Endothelial cell of umbilical vein (primary cell): ENCODE measurements at regions not wholly inside any gene's neighbourhood (a gene's known extent, or its start where the extent isn't known, plus 50 kb on each side); places are given as distances from the start of the nearest gene placed in this dataset.

Experiments used
- BruUV-seq: library from RNA; stranded (reverse); fragments of 400-500 nt; replicated peaks from 2 replicates; lab custom pipeline; 2021; lab: Mats Ljungman, UMichigan
- CTCF ChIA-PET: fragments of 300-600, 350-600 bp; sonication (Branson Sonifier 250); formaldehyde crosslinking; loops from one replicate; lab custom pipeline; 2021; ENCODE audit warnings: antibody characterized with exemption, inconsistent platforms; lab: Charles Lee
- POLR2A ChIA-PET: fragments of 300-600, 350-600 bp; sonication (Branson Sonifier 250); formaldehyde crosslinking; loops from one replicate; lab custom pipeline; 2021; ENCODE audit warnings: antibody characterized with exemption, inconsistent platforms; lab: Charles Lee
- DNase-seq: peaks from one replicate; pipeline ENCODE4 v3.0.0-alpha.2; 2011; ENCODE audit warnings: low read depth, low spot score
- FAIRE-seq: peaks from 2 replicates; lab custom pipeline; 2011; peaks lifted over from hg19 to GRCh38; lab: Jason Lieb, UNC
- H2AFZ ChIP-seq: 2 replicates; pipeline ENCODE4 v1.6.0; 2012; ENCODE audit warnings: low read depth, low read length, control low read depth, inconsistent platforms
- H3K27ac ChIP-seq: 2 replicates; pipeline ENCODE4 v1.5.1; 2011; ENCODE audit warnings: low read depth, mild to moderate bottlenecking, control low read depth, low read length, moderate library complexity; ENCODE audit not compliant: insufficient read depth
- H3K27me3 ChIP-seq, 2 experiments: 2 replicates each; pipeline versions ENCODE4 v1.6.0 to v1.6.1; 2011; ENCODE audit warnings: low read length in 2 of 2, mixed read lengths in 1 of 2; ENCODE audit not compliant: control insufficient read depth in 2 of 2, insufficient read depth in 2 of 2
- H3K36me3 ChIP-seq, 2 experiments: 2 replicates in 1 of 2; 3 replicates in 1 of 2; pipeline ENCODE4 v1.5.1; 2011; ENCODE audit warnings: low read length in 2 of 2, mild to moderate bottlenecking in 1 of 2, moderate library complexity in 1 of 2; ENCODE audit not compliant: control insufficient read depth in 2 of 2, insufficient read depth in 2 of 2; ENCODE audit errors: extremely low read depth in 1 of 2
- H3K4me1 ChIP-seq: 3 replicates; pipeline ENCODE4 v1.5.1; 2011; ENCODE audit warnings: mild to moderate bottlenecking, low read length; ENCODE audit not compliant: control insufficient read depth, insufficient read depth; ENCODE audit errors: extremely low read depth
- H3K4me2 ChIP-seq: 2 replicates; pipeline ENCODE4 v1.6.1; 2011; ENCODE audit warnings: low read length, control low read depth, mixed read lengths; ENCODE audit not compliant: insufficient read depth
- H3K4me3 ChIP-seq, 3 experiments: fragments of 200-600 bp in 1 of 3; sonication (generic), shearing (Covaris generic) in 1 of 3; replicated peaks in 1 of 3; 2 replicates each; pipeline ENCODE4 v1.5.1; 2011 to 2016; ENCODE audit warnings: control low read depth in 3 of 3, low read length in 3 of 3, mild to moderate bottlenecking in 2 of 3, inconsistent platforms in 1 of 3, low read depth in 1 of 3, moderate library complexity in 1 of 3; ENCODE audit not compliant: insufficient read depth in 1 of 3
- H3K79me2 ChIP-seq: 2 replicates; pipeline ENCODE4 v1.6.0; 2012; ENCODE audit warnings: low read length, inconsistent platforms; ENCODE audit not compliant: control insufficient read depth, insufficient read depth
- H3K9ac ChIP-seq: replicated peaks from 2 replicates; pipeline ENCODE3; 2011; ENCODE audit warnings: low read length, control low read depth; ENCODE audit not compliant: insufficient read depth; ENCODE audit errors: extremely low read depth
- H3K9me1 ChIP-seq: replicated peaks from 3 replicates; pipeline ENCODE4 v1.6.0; 2011; ENCODE audit warnings: mild to moderate bottlenecking, low read length; ENCODE audit not compliant: control insufficient read depth, insufficient read depth; ENCODE audit errors: extremely low read depth
- H3K9me3 ChIP-seq: replicated peaks from 2 replicates; pipeline ENCODE4 v1.5.1; 2012; ENCODE audit warnings: low read length, inconsistent platforms; ENCODE audit not compliant: control insufficient read depth, insufficient read depth
- H4K20me1 ChIP-seq: replicated peaks from 2 replicates; pipeline ENCODE3; 2011; ENCODE audit warnings: mild to moderate bottlenecking, low read length; ENCODE audit not compliant: control insufficient read depth, insufficient read depth; ENCODE audit errors: extremely low read depth
- EZH2 ChIP-seq: IDR thresholded peaks from 2 replicates; pipeline ENCODE4 v1.6.1; 2012; ENCODE audit warnings: borderline replicate concordance, low read depth, mild to moderate bottlenecking, moderate library complexity, low read length, inconsistent platforms; ENCODE audit not compliant: severe bottlenecking
- FOS ChIP-seq: IDR thresholded peaks from 2 replicates; pipeline ENCODE4 v1.6.1; 2011; ENCODE audit warnings: mild to moderate bottlenecking, low read length, moderate library complexity, borderline replicate concordance; ENCODE audit not compliant: insufficient read depth
- GATA2 ChIP-seq: IDR thresholded peaks from 2 replicates; pipeline ENCODE4 v1.7.0; 2011; ENCODE audit warnings: low read depth, mild to moderate bottlenecking, moderate library complexity, mixed read lengths, low read length; ENCODE audit not compliant: insufficient read length, insufficient read depth
- JUN ChIP-seq: IDR thresholded peaks from 2 replicates; pipeline ENCODE4 v1.6.1; 2011; ENCODE audit warnings: borderline replicate concordance, low read depth; ENCODE audit not compliant: insufficient read length, insufficient read depth
- MYC ChIP-seq: IDR thresholded peaks from one replicate; pipeline ENCODE4 v1.6.1; 2011; ENCODE audit warnings: mild to moderate bottlenecking, low read depth, low read length
- POLR2A ChIP-seq: IDR thresholded peaks from 2 replicates; pipeline ENCODE4 v1.6.1; 2012; ENCODE audit warnings: low read depth, mild to moderate bottlenecking, control low read depth, low read length
- POLR2AphosphoS5 ChIP-seq: IDR thresholded peaks from 2 replicates; pipeline ENCODE4 v1.6.1; 2012; ENCODE audit warnings: low read depth, mild to moderate bottlenecking, control low read depth, low read length, moderate library complexity; ENCODE audit not compliant: insufficient read depth
- dilution Hi-C: fragments of 300-500 bp; cut with MboI; formaldehyde crosslinking; loops from one replicate; pipeline ENCODE4 v1.15.0; 2019; ENCODE audit warnings: low sequenced_read_pairs; ENCODE audit not compliant: extremely low pct_ligation_motif_present
- intact Hi-C: fragments of 100-400 bp; cut with micrococcal nuclease; formaldehyde crosslinking; loops from one replicate; pipeline ENCODE4 v1.10.0; 2022
- TF ChIP-seq, protein P1 (sequence below): IDR thresholded peaks from 2 replicates; pipeline ENCODE4 v1.6.1; 2011; ENCODE audit not compliant: insufficient read depth, insufficient read length
- TF ChIP-seq, protein P2 (sequence below), 2 donors: IDR thresholded peaks; 1 replicate in 1 of 2; 2 replicates in 1 of 2; pipeline ENCODE4 v1.5.1; 2011; ENCODE audit warnings: low read length in 2 of 2, mild to moderate bottlenecking in 2 of 2, moderate library complexity in 2 of 2, control low read depth in 1 of 2, inconsistent platforms in 1 of 2, low read depth in 1 of 2; ENCODE audit not compliant: insufficient read depth in 1 of 2; ENCODE audit errors: extremely low read depth in 1 of 2

DNA sequence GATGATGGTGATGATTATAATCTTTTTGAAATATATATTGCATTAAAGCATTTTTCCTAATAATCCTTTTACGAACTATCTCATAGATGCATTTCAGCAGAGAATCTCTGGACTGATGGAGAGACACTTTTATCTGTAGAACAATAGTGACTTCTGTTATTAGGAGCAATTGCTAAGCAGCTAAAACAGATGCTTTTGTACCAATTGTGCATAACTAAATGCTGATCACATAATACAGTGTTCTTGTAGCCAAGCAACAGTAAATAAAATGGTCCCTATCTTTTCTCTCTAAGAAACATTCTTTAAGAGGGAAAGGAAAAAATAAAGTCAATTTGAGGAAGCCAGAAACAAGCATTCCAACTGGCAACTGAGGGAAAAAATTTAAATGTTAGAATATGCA, 405.8 kb upstream of the GOLIM4 start:
- Histone ChIP-seq H3K9me1 (no peaks in the 10 kb centered on the region), H3K4me3 (no peak overlapping the region), H3K27ac (no peak overlapping the region), H3K36me3 (no peaks in the 10 kb centered on the region), H3K9ac (no peak overlapping the region), H3K79me2 (no peaks in the 10 kb centered on the region), H3K9me3 (no peaks in the 10 kb centered on the region), H2AFZ (no peak overlapping the region), H3K4me1 (no peaks in the 10 kb centered on the region), H4K20me1 (no peaks in the 10 kb centered on the region), H3K27me3 (peaks cover 0 to 4% of the 10 kb centered on the region in 2 experiments), H3K4me2 (no peak overlapping the region)
- dilution Hi-C loops (no loop called here), intact Hi-C loops (no loop called here)
- FAIRE-seq (no peak), DNase-seq (no peak)
- CTCF ChIA-PET, result no interaction called here
- no peak for TF ChIP-seq JUN
- no peak for TF ChIP-seq POLR2A
- BruUV-seq, result no TSS peak
- POLR2A ChIA-PET, result no interaction called here

DNA sequence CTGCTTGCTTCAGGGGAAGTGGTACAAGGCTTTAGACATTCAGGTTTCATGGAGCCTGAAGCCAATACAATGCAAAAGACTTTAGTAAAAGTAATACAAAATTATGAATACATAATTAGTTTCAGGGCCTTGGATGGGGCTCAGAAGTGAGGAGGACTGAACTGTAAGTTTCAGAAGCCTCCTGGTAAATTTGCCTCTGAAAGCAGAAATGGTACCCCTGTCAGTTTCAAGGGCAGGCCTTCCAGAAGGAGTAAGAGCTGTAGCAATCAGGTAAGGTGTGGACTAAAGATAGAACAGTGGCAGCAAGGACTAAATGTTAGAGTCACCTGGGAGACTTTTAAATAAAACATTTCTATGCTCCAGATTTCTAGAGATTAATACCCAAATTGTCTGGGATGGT, 402.5 kb upstream of the GOLIM4 start:
- no peaks in the 10 kb centered on the region for H3K36me3 ChIP-seq
- FAIRE-seq (no peak), DNase-seq (no peak)
- no peak overlapping the region for H2AFZ ChIP-seq
- H4K20me1 ChIP-seq, result no peaks in the 10 kb centered on the region
- dilution Hi-C loops, result no loop called here
- no peak overlapping the region for H3K27ac ChIP-seq
- no peak overlapping the region for H3K4me2 ChIP-seq
- ChIA-PET CTCF (interaction anchor here (1.1 to 2.3 kb wide), 3 partner anchors 13 to 349 kb away, joined by 3 to 9 read pairs (median 4); no protein-coding TSS in a partner anchor), POLR2A (no interaction called here)
- H3K9me1 ChIP-seq, result no peaks in the 10 kb centered on the region
- no TSS peak for BruUV-seq
- no peak for TF ChIP-seq POLR2AphosphoS5
- no peak for TF ChIP-seq JUN
- TF ChIP-seq GATA2, result no peak
- TF ChIP-seq, protein P1, sequence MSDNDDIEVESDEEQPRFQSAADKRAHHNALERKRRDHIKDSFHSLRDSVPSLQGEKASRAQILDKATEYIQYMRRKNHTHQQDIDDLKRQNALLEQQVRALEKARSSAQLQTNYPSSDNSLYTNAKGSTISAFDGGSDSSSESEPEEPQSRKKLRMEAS, result no peak
- TF ChIP-seq MYC, result no peak
- no peak for TF ChIP-seq EZH2
- TF ChIP-seq, protein P2, sequence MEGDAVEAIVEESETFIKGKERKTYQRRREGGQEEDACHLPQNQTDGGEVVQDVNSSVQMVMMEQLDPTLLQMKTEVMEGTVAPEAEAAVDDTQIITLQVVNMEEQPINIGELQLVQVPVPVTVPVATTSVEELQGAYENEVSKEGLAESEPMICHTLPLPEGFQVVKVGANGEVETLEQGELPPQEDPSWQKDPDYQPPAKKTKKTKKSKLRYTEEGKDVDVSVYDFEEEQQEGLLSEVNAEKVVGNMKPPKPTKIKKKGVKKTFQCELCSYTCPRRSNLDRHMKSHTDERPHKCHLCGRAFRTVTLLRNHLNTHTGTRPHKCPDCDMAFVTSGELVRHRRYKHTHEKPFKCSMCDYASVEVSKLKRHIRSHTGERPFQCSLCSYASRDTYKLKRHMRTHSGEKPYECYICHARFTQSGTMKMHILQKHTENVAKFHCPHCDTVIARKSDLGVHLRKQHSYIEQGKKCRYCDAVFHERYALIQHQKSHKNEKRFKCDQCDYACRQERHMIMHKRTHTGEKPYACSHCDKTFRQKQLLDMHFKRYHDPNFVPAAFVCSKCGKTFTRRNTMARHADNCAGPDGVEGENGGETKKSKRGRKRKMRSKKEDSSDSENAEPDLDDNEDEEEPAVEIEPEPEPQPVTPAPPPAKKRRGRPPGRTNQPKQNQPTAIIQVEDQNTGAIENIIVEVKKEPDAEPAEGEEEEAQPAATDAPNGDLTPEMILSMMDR (IDR thresholded peaks at IDR 0.05; ENCODE audit: extremely low read depth in 1 of 2, insufficient read depth in 1 of 2, low read depth in 1 of 2, low read length in 2 of 2), result no peak
- TF ChIP-seq POLR2A, result no peak
- TF ChIP-seq FOS, result no peak
- no peaks in the 10 kb centered on the region for H3K79me2 ChIP-seq
- intact Hi-C loops, result no loop called here
- no peak overlapping the region for H3K4me3 ChIP-seq
- H3K9ac ChIP-seq, result no peak overlapping the region
- H3K27me3 ChIP-seq, result peaks cover 0 to 2% of the 10 kb centered on the region in 2 experiments
- no peaks in the 10 kb centered on the region for H3K4me1 ChIP-seq
- H3K9me3 ChIP-seq, result no peaks in the 10 kb centered on the region
